ENCODE measurements at regions not wholly inside any gene's neighbourhood (a gene's known extent, or its start where the extent isn't known, plus 50 kb on each side); places are given as distances from the start of the nearest gene placed in this dataset.
"Not testable (repeated sequence)": the region's sequence is repeated elsewhere in the genome, so short reads cannot be mapped to it uniquely, and the experiment has no call there.

DNA sequence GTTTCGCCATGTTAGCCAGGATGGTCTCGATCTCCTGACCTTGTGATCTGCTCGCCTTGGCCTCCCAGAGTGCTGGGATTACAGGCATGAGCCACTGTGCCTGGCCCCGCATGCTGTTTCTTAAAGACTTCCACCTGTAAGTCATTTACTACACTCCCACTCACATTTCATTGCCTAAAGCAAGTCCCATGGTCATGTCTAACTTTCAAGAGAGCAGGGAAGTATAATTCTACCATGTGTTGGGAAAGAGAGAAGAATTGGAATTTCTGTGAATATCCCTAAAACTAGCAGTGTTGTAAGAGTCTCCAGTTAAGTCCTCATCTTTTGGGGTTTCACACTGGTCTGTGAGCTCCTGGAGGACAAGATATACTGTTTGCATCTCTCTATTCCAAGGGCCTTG, 139.7 kb downstream of the EMP1 start:
- no peak for DNase-seq (ENCODE audit: low spot score)
- no peaks in the 10 kb centered on the region for H3K4me1 ChIP-seq (replicated peaks)
- no peaks in the 10 kb centered on the region for H3K9me3 ChIP-seq
- TF ChIP-seq POLR2A (IDR thresholded peaks at IDR 0.05) (no peak), POLR2AphosphoS5 (IDR thresholded peaks at IDR 0.05) (no peak)
- TF ChIP-seq, protein P1, sequence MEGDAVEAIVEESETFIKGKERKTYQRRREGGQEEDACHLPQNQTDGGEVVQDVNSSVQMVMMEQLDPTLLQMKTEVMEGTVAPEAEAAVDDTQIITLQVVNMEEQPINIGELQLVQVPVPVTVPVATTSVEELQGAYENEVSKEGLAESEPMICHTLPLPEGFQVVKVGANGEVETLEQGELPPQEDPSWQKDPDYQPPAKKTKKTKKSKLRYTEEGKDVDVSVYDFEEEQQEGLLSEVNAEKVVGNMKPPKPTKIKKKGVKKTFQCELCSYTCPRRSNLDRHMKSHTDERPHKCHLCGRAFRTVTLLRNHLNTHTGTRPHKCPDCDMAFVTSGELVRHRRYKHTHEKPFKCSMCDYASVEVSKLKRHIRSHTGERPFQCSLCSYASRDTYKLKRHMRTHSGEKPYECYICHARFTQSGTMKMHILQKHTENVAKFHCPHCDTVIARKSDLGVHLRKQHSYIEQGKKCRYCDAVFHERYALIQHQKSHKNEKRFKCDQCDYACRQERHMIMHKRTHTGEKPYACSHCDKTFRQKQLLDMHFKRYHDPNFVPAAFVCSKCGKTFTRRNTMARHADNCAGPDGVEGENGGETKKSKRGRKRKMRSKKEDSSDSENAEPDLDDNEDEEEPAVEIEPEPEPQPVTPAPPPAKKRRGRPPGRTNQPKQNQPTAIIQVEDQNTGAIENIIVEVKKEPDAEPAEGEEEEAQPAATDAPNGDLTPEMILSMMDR (IDR thresholded peaks at IDR 0.05), result no peak
- H3K27ac ChIP-seq, result no peak overlapping the region
- H3K4me3 ChIP-seq, result no peak overlapping the region
- no peaks in the 10 kb centered on the region for H3K36me3 ChIP-seq
- intact Hi-C loops (cut with DNase I), result no loop called here
- H3K27me3 ChIP-seq (replicated peaks; ENCODE audit: insufficient read depth), result no peaks in the 10 kb centered on the region
- 90% methylated on average over 4 of the region's 4 CpGs for WGBS

DNA sequence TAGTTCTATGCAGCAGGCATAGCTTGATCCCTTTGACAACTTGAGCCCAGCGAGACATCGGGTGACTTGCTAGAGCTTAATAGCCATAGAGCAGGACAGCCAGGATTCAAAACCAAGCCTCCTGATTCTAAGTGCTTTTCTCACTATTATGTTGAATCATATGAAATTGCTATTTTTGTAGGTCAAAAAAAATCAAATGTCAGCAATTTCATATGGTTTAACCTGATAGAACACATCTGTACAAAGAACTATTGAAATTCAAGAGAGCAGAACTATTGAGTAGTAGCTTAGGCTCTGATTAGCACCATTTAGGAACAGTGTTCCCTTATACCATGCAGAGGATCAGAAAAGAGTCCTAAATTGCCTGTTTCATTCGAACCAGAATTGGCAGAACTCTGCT, 132.0 kb downstream of the EMP1 start:
- no peak for TF ChIP-seq POLR2A (IDR thresholded peaks at IDR 0.05)
- TF ChIP-seq POLR2AphosphoS5 (IDR thresholded peaks at IDR 0.05), result no peak
- TF ChIP-seq, protein P1 (IDR thresholded peaks at IDR 0.05), result no peak
- Histone ChIP-seq H3K27ac (no peak overlapping the region), H3K27me3 (replicated peaks; ENCODE audit: insufficient read depth) (no peaks in the 10 kb centered on the region), H3K9me3 (no peaks in the 10 kb centered on the region), H3K4me1 (replicated peaks) (no peaks in the 10 kb centered on the region), H3K36me3 (no peaks in the 10 kb centered on the region), H3K4me3 (no peak overlapping the region)
- WGBS, result 89% methylated on average over 3 of the region's 3 CpGs
- intact Hi-C loops (cut with DNase I), result no loop called here
- DNase-seq (ENCODE audit: low spot score), result no peak

DNA sequence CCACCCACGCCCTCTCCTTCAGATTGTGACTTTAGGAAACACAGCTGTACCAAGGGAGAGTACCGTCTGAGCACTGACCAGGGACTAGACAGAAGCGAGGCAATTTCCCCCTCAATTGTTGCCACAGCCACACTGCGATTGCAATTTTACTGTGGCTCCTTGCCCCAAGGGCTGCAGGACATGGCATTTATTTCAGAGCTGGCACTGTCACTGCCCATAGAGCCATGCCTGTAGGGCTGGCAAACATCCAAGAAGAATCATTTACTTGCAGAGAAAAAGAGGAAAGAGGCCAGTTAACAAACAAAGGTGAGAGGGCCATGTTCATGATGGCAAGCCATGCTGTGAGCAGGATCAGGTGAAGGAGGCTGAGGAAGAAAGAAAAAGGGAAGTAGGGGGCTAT, 129.6 kb downstream of the EMP1 start:
- no peaks in the 10 kb centered on the region for H3K9me3 ChIP-seq
- intact Hi-C loops (cut with DNase I), result no loop called here
- no peaks in the 10 kb centered on the region for H3K36me3 ChIP-seq
- H3K27me3 ChIP-seq (replicated peaks; ENCODE audit: insufficient read depth), result no peaks in the 10 kb centered on the region
- TF ChIP-seq POLR2A (IDR thresholded peaks at IDR 0.05) (no peak), POLR2AphosphoS5 (IDR thresholded peaks at IDR 0.05) (no peak)
- TF ChIP-seq, protein P1 (IDR thresholded peaks at IDR 0.05), result no peak
- no peak overlapping the region for H3K4me3 ChIP-seq
- 63% methylated on average over 4 of the region's 4 CpGs for WGBS
- no peak for DNase-seq (ENCODE audit: low spot score)
- no peaks in the 10 kb centered on the region for H3K4me1 ChIP-seq (replicated peaks)
- no peak overlapping the region for H3K27ac ChIP-seq

DNA sequence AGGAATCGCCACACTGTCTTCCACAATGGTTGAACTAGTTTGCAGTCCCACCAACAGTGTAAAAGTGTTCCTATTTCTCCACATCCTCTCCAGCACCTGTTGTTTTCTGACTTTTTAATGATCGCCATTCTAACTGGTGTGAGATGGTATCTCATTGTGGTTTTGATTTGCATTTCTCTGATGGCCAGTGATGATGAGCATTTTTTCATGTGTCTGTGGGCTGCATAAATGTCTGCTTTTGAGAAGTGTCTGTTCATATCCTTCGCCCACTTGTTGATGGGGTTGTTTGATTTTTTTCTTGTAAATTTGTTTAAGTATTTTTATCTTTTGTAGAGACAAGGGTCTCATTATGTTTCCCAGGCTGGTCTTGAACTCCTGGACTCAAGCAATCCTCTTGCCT, 128.5 kb downstream of the EMP1 start:
- H3K36me3 ChIP-seq; H3K27ac ChIP-seq; H3K4me1 ChIP-seq (replicated peaks); H3K4me3 ChIP-seq; H3K9me3 ChIP-seq; DNase-seq (ENCODE audit: low spot score); H3K27me3 ChIP-seq (replicated peaks; ENCODE audit: insufficient read depth); intact Hi-C loops (cut with DNase I): not testable (repeated sequence)
- 95% methylated on average over 3 of the region's 3 CpGs for WGBS

DNA sequence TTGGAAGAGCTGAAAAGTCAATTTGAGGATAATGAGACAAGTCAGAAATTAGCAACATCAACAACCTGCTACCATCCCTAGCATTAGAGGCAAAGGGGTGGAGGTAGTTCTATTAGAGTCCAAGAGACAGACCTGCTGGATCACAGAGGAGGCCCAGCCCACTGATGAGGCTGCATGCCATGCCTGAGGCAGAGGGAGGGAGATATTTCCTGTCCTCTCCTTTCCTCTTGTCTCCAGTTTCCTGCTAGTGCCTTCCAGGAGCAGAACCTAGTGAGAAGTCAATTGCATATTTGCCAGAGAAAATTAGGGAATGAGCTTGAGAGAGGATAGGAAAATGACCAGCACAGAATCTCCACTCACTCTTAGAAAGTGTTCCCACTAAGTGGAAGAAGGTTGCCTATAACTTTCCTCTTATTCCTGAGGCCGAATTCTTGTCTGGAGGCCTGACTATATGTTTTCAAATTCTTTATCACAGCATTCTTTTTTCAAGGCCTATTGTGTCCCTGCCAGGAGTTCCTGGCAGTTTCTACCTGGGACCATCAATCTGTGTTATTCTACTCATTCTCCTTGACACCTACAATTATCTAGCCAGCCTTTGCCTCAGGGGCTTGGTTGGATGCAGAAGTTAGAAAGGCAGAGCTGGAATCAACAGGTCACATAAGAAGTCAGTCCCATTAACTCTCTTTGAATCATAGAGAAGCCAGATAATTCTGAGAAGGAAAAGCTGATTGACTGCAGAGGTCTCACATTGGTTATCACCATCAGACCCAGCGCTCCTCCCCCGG, 121.9 kb downstream of the EMP1 start:
- Histone ChIP-seq H3K36me3 (no peaks in the 10 kb centered on the region), H3K27me3 (replicated peaks; ENCODE audit: insufficient read depth) (peaks cover 2% of the 10 kb centered on the region), H3K4me1 (replicated peaks) (no peaks in the 10 kb centered on the region), H3K4me3 (no peak overlapping the region), H3K27ac (no peak overlapping the region), H3K9me3 (no peaks in the 10 kb centered on the region)
- TF ChIP-seq POLR2AphosphoS5 (IDR thresholded peaks at IDR 0.05) (no peak), POLR2A (IDR thresholded peaks at IDR 0.05) (no peak)
- TF ChIP-seq, protein P1 (IDR thresholded peaks at IDR 0.05), result no peak
- WGBS, result 86% methylated on average over 3 of the region's 3 CpGs
- no peak for DNase-seq (ENCODE audit: low spot score)
- intact Hi-C loops (cut with DNase I), result no loop called here
